Daoy (cell line): ENCODE measurements at regions not wholly inside any gene's neighbourhood (a gene's known extent, or its start where the extent isn't known, plus 50 kb on each side); places are given as distances from the start of the nearest gene placed in this dataset.

Source experiments
- DNase-seq: peaks from one replicate; pipeline ENCODE4 v3.0.0-alpha.2; 2015; ENCODE audit warnings: low read depth

GRCh38 chr2:118325321-118325955 lies 237.2 kb downstream of the INSIG2 start:
- DNase-seq: no peak

DNA sequence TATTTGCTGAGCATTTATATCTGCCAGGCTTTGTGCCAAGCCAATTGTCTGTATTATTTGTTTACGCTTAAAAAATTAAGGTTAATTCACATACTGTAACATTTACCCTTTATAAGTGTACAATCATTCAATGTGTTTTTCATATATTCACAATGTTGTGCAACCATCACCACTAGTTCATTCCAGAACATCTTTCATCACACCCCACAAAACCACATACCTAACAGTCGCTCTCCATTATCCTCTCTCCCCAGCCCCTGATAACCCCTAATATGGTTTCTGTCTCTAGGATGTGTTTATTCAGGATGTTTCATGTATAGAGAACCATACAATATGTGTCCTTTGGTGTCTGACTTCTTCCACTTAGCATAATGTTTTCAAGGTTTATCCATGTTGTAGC lies 234.1 kb downstream of the INSIG2 start:
- no peak for DNase-seq

DNA sequence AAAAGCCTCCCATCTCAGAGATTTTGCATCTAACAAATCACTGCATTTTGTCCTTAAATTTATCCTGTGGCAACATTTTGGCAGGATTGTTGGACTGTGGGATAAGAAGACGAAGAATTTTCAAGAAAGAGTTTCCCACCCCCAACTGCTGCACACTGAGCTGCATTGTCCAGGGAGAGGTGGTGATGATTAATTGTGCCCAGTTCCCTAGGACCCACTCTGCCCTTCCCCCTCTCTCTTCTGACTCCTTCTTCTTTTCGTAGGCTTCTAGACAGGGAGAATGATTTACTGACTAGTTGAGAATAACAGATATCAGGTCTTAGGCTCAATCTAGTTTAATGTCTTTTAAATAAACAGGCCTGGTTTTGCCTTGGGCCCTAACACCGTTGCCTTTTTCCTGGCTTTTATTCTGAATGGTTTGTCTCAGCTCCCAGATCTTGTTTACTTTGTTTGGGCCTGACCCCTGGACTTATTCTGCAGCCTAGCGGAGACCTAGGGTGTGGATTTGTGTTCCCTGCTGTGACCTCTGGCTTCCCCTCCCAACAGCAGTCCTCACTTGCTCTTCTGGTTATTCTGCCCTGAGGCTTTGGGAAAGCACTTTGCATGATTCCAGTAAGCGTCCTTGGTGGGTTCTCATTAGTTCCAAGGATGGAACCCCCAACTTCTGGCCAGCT lies 233.3 kb downstream of the INSIG2 start:
- no peak for DNase-seq

DNA sequence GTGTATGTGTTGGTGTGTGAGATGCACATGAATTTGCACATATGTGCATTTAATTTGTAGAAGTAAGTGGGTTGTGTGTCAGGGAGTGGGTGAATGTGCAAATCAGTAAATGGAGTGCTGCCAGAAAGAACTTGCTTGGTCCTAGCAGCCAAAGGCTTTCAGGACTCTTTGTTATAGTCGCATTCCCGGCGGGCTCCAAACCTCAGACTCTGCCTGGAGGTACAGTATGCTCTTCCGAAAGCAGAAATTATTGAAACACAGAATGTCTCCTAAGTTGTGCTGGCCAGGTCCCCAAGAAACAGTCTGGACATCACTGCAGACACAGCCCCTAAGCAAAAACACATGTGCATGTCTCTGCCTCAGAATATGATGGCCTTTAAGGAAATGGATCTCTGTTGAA lies 232.4 kb downstream of the INSIG2 start:
- DNase-seq: no peak

- no peak for DNase-seq
Measured at GRCh38 chr2:118320196-118320595, 231.9 kb downstream of the INSIG2 start.

GRCh38 chr2:118319271-118319684 lies 231.0 kb downstream of the INSIG2 start:
- no peak for DNase-seq

DNA sequence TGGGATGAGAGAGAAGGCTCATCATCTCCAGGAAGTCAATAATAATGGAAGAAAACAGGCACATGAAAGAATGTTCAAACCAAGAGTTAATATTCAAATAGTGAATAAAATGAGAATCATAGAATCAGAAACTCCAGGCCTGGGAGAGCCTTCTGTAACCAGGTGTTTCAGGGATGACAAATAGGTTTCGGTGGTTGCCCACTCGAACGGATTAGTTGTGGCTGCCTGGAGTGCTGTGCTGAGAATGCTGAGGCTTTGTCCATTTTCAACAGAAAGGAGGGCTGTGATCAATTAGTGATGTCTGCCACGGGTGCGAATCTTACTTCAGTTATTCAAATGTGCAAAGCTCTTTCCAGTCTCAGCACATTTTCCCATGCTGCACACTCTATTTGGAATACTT lies 227.3 kb downstream of the INSIG2 start:
- no peak for DNase-seq

GRCh38 chr2:118312969-118313756 lies 224.9 kb downstream of the INSIG2 start:
- no peak for DNase-seq

DNA sequence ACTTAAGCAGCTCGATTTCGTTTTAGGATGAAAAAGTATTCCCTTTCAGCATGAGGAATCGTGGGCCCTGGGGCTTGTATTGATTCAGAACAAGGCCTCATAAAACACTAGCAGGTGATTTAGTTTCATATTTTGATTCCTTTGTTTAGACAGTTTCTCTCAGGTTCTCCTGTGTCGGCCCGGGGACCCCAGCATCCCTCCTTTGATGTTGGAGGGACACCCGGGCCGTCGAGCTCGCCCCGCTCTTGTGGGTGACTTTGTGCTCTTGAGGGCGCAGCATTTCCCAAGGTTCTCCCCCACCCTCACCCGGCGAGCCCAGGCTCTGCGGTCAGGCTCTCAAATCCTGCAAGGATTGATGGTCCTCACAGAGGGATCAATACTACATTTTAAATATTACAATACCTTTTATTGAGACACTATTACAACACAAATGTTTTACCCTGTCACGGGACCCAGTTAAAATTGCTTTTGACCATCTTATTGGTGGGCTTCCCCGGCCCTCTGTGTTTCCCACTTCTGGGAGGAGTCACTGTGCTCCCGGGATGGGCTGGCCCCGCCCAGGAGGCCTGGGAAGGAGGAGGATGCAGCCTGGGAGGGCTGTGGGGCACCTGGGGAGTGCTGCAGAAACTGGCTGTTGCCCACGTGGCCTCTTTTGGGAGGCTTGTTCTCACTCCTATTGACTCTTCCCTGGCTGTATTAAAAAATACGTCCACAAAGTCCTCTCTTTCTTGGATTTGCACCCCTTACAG lies 222.6 kb downstream of the INSIG2 start:
- DNase-seq: peak; percentile 49

DNA sequence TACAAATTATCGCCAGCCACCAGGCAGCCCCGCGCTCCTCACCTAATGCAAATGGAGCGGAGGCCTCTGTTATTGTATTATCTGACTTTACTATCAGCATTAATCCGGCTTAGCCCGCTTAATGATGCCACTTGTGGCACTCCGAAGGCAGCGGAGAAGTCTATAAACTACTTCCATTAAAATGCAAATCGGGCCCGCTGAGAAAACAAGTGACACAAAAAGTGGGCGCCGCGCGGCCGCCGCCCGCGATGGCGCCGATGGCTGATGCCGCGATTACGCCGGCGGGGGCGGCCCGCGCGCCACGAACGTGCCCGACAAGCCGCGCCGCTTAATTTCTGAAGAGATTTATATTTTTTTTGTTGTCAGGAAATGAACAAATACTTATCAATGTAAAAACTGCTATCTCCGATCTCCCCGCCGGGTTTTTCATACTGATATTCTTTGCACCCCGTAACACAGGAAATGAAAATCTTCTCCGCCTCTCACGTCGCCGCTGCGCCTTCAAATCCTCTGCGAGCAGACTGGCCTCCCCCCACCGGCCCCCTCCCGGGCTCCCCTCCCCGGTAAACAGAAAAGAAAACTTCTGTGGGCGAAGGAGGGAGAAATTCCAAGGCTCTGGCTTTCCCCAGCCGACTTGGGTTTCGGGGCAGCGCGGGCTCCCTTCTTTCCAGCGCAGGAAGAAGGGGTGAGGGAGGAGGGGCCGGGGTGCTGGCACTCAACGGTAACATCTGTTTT lies 221.8 kb downstream of the INSIG2 start:
- DNase-seq: peak; percentile 61

GRCh38 chr2:118309257-118309945 lies 221.1 kb downstream of the INSIG2 start:
- DNase-seq: no peak

- no peak for DNase-seq
Measured at GRCh38 chr2:118307864-118308263, 219.6 kb downstream of the INSIG2 start.

DNA sequence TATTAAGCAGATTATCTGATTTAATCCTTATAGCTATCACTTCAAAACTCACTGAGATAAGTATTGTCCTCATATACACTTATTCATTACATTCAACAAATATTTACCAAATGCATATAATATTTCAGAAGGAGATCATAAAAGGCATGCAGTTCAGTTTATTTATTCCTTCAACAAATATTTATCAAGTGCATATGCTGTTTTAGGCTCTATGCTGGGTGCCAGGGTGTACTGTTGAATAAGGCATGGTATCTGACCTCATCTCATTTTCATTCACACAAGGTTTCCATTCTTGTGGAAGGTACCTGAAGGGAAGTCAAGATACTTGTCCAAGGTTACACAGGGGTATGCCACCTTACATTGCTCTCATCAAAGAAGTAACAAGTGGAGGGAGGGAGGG lies 213.0 kb downstream of the INSIG2 start:
- DNase-seq: no peak

DNA sequence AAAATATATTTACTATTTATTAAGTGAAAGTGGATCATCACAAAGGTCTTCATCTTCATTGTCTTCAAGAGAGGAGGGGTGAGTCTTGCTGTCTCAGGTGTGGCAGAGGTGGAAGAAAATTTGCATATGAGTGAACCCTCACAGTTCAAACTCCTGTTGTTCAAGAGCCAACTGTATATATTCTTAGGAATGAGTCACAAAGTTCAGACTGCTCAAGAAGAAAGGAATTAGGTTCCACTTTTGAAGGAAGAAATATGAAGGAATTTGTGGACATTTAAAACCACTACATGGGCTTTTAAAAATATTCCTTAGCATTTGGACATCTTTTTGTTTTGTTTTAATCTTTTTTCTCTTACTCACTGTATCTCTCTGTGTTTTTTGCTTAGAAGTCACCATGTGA lies 212.6 kb downstream of the INSIG2 start:
- DNase-seq: no peak

DNA sequence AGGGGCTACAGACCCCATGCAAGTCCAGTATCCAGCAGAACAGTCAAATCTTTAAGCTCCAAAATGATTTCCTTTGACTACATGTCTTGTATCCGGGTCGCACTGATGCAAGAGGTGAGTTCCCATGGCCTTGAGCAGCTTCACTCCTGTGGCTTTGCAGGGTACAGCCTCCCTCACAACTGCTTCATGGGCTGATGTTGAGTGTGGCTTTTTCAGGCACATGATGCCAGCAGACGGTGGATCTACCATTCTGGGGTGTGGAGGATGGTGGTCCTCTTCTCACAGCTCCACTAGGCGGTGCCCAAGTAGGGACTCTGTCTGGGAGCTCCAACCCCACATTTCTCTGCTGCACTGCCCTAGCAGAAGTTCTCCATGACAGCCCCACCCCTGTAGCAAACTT lies 208.4 kb downstream of the INSIG2 start:
- DNase-seq: no peak

DNA sequence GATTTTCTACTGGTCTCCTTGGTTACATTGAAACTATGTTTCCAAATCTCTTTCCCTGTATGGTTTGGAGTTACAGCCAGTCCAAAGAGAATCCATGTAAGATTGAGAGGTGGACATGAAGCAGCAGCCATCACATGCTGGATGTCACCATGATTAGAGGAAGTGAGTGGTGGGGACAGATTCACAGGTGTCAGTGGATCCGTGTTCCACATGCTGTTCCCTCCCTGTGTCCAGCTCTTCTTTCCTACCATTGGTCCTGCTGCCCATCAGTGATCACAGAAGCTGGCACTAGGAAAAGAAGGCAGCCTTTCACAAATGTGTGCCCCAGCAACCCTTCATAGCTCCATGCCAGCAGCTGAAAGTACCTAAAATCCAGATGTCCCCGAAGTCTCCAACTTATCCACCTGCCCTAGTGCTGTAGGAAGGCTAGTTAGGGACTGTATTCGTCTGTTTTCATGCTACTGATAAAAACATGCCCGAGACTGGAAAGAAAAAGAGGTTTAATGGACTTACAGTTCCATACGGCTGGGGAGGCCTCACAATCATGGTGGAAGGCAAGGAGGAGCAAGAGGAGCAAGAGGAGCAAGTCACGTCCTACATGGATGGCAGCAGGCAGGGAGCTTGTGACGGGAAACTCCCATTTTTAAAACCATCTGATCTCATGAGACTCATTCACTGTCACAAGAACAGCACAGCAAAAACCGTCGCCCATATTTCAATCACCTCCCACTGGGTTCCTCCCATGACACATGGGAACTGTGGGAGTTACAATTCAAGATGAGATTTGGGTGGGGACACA lies 207.5 kb downstream of the INSIG2 start:
- DNase-seq: no peak

- DNase-seq: no peak
Measured at GRCh38 chr2:118294063-118294462, 205.8 kb downstream of the INSIG2 start.

- DNase-seq: no peak
Measured at GRCh38 chr2:118292991-118293390, 204.7 kb downstream of the INSIG2 start.

GRCh38 chr2:118291251-118291880 lies 203.1 kb downstream of the INSIG2 start:
- peak; percentile 39 for DNase-seq
